LHCN-M2 (cell line): ENCODE measurements at regions not wholly inside any gene's neighbourhood (a gene's known extent, or its start where the extent isn't known, plus 50 kb on each side); places are given as distances from the start of the nearest gene placed in this dataset.
"Not testable (repeated sequence)": the region's sequence is repeated elsewhere in the genome, so short reads cannot be mapped to it uniquely, and the experiment has no call there.

Experiments
- DNase-seq: peaks from one replicate; pipeline ENCODE4 v3.0.0-alpha.2; 2012; ENCODE audit warnings: low read depth

GRCh38 chr2:180699657-180700361 is 280.6 kb upstream of the UBE2E3 start:
- peak; percentile 46 for DNase-seq

- DNase-seq, result no peak
Observed at GRCh38 chr2:180698668-180699067, 281.7 kb upstream of the UBE2E3 start.

- DNase-seq, result no peak
Observed at GRCh38 chr2:180695586-180696401, 284.6 kb upstream of the UBE2E3 start.

- no peak for DNase-seq
Observed at GRCh38 chr2:180694445-180695421, 285.7 kb upstream of the UBE2E3 start.

GRCh38 chr2:180692322-180692721 is 288.1 kb upstream of the UBE2E3 start:
- DNase-seq, result no peak

- not testable (repeated sequence) for DNase-seq
Observed at GRCh38 chr2:180691855-180692223, 288.6 kb upstream of the UBE2E3 start.

- not testable (repeated sequence) for DNase-seq
Observed at GRCh38 chr2:180691186-180691854, 289.1 kb upstream of the UBE2E3 start.

- peak; percentile 43 for DNase-seq
Observed at GRCh38 chr2:180690611-180691010, 289.8 kb upstream of the UBE2E3 start.

- DNase-seq, result no peak
Observed at GRCh38 chr2:180682871-180683270, 297.5 kb upstream of the UBE2E3 start.

GRCh38 chr2:180679693-180680092 is 300.7 kb upstream of the UBE2E3 start:
- no peak for DNase-seq

- DNase-seq, result no peak
Observed at GRCh38 chr2:180678625-180678972, 301.8 kb upstream of the UBE2E3 start.

GRCh38 chr2:180677930-180678624 is 302.3 kb upstream of the UBE2E3 start:
- DNase-seq, result no peak

GRCh38 chr2:180677200-180677599 is 303.2 kb upstream of the UBE2E3 start:
- DNase-seq, result no peak

GRCh38 chr2:180676520-180677025 is 303.8 kb upstream of the UBE2E3 start:
- no peak for DNase-seq

- no peak for DNase-seq
Observed at GRCh38 chr2:180675170-180675569, 305.2 kb upstream of the UBE2E3 start.

GRCh38 chr2:180672377-180672776 is 308.0 kb upstream of the UBE2E3 start:
- DNase-seq, result no peak

GRCh38 chr2:180670302-180671003 is 310.0 kb upstream of the UBE2E3 start:
- DNase-seq, result no peak

- DNase-seq, result no peak
Observed at GRCh38 chr2:180669016-180669415, 311.4 kb upstream of the UBE2E3 start.

- no peak for DNase-seq
Observed at GRCh38 chr2:180664507-180664906, 315.9 kb upstream of the UBE2E3 start.

- DNase-seq, result no peak
Observed at GRCh38 chr2:180662941-180663471, 317.4 kb upstream of the UBE2E3 start.
